Right atrium auricular region (tissue), 2 donors: ENCODE measurements at regions not wholly inside any gene's neighbourhood (a gene's known extent, or its start where the extent isn't known, plus 50 kb on each side); places are given as distances from the start of the nearest gene placed in this dataset.

Experiments
- DNase-seq: peaks from one replicate; pipeline ENCODE4 v3.0.0-alpha.2; 2019; ENCODE audit warnings: low spot score
- H3K27ac ChIP-seq, 2 donors: fragments of 200-600 bp; sonication (generic); 1 replicate in 1 of 2; 2 replicates in 1 of 2; pipeline ENCODE4 v1.5.1; 2016 to 2019
- H3K27me3 ChIP-seq, 2 donors: fragments of 200-600 bp; sonication (generic); one replicate each; pipeline versions ENCODE4 v1.5.1 to v1.6.0; 2017 to 2019
- H3K36me3 ChIP-seq: fragments of 200-600 bp; sonication (generic); one replicate; pipeline ENCODE4 v1.5.1; 2016
- H3K4me1 ChIP-seq, 2 donors: fragments of 200-600 bp; sonication (generic); one replicate each; pipeline versions ENCODE4 v1.5.1 to v1.6.0; 2017 to 2019
- H3K4me3 ChIP-seq, 2 donors: fragments of 200-600 bp; sonication (generic); 1 replicate in 1 of 2; 2 replicates in 1 of 2; pipeline ENCODE4 v1.5.1; 2017 to 2019; ENCODE audit warnings: mild to moderate bottlenecking in 1 of 2, moderate library complexity in 1 of 2
- H3K9me3 ChIP-seq, 2 donors: fragments of 200-600 bp; sonication (generic); one replicate each; pipeline ENCODE4 v1.5.1; 2019
- TF ChIP-seq, protein P1 (sequence below), 2 donors: fragments of 200-600 bp; sonication (generic); IDR thresholded peaks; one replicate each; pipeline ENCODE4 v1.5.1; 2019; ENCODE audit warnings: antibody characterized with exemption in 2 of 2

DNA sequence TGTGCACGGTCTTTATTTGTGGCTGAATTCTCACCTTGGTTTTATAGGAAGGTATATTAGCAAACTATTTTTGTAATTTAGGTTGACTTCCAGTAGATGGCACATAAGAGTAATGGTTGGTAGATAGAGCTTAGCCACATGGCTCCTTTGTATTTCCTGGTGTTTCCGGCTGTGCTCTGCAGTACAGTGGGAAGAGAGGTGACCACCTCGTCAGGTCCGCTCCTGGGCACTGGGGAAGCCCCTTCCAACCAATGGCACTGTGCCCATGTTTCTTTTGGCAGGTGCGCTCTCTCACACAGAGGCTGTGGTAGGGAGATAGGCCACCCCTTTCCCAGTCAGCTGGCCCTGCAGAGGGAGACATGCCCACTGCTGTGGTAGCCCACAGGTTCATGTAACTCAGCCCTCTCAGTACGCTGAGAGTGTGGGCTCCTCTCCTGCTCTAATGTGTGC lies 74.3 kb upstream of the ATP12A start:
- Histone ChIP-seq H3K27ac (no peak overlapping the region), H3K4me3 (no peak overlapping the region), H3K9me3 (peaks cover 0 to 14% of the 10 kb centered on the region in 2 donors), H3K27me3 (no peaks in the 10 kb centered on the region), H3K4me1 (no peaks in the 10 kb centered on the region), H3K36me3 (no peaks in the 10 kb centered on the region)
- TF ChIP-seq, protein P1, sequence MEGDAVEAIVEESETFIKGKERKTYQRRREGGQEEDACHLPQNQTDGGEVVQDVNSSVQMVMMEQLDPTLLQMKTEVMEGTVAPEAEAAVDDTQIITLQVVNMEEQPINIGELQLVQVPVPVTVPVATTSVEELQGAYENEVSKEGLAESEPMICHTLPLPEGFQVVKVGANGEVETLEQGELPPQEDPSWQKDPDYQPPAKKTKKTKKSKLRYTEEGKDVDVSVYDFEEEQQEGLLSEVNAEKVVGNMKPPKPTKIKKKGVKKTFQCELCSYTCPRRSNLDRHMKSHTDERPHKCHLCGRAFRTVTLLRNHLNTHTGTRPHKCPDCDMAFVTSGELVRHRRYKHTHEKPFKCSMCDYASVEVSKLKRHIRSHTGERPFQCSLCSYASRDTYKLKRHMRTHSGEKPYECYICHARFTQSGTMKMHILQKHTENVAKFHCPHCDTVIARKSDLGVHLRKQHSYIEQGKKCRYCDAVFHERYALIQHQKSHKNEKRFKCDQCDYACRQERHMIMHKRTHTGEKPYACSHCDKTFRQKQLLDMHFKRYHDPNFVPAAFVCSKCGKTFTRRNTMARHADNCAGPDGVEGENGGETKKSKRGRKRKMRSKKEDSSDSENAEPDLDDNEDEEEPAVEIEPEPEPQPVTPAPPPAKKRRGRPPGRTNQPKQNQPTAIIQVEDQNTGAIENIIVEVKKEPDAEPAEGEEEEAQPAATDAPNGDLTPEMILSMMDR (IDR thresholded peaks at IDR 0.05), result no peak
- no peak for DNase-seq

DNA sequence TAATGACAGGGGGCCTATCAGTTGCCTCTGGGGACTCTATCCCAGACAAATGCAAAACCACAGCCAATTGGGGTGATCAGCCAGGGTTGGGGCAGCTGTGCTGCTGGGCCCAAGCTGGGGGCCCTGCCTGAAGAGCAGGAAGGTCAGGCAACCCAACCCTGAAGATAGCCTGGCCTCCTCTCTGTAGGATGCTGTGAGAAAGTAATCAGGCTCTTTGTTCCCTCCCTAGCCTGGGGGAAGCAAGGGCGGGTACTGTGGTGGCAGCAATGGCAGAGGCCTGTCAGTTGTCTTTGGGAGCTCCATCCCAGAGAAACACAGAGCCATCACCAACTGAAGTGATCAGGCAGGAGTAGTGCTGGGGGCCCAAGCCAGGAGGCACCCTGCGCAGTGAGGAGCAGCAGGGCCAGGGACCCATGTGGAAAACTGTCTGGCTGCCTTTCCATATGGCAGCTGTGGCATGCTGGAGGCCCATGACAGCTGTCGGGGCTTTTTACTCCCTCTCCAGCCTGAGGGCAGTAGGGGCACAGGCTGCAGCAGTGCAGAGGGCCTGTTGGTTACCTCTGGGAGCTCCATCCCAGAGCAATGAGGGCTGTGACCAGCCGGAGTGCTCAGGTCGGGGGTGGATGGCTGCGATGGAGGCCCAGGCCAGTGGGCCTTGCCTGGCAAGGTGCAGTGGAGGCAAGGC lies 73.6 kb upstream of the ATP12A start:
- DNase-seq, result no peak
- no peak overlapping the region for H3K4me3 ChIP-seq
- TF ChIP-seq, protein P1 (IDR thresholded peaks at IDR 0.05), result no peak
- no peaks in the 10 kb centered on the region for H3K36me3 ChIP-seq
- no peak overlapping the region for H3K27ac ChIP-seq
- H3K27me3 ChIP-seq, result no peaks in the 10 kb centered on the region
- H3K9me3 ChIP-seq, result peaks cover 0 to 14% of the 10 kb centered on the region in 2 donors
- no peaks in the 10 kb centered on the region for H3K4me1 ChIP-seq

DNA sequence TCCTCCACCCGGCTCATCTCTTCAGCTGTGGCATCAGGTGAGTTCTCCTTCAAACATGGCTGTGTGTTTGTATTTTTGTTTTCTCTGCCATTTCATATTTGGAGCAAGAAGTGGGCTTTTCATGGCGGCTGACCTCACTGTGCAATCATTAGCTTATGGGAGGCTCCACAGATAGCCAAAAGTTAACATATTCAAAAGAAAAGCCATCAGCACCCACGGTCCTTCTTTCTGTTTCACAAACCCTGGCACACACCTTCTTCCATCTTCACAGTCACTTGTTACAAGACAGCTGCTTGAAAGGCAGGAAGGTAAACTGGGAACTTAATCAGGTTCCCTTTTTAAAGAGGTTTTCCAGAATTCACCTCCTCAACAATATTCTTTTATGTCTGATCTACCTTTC lies 69.3 kb upstream of the ATP12A start:
- no peak for DNase-seq
- H3K4me1 ChIP-seq, result no peaks in the 10 kb centered on the region
- TF ChIP-seq, protein P1 (IDR thresholded peaks at IDR 0.05), result no peak
- no peaks in the 10 kb centered on the region for H3K27me3 ChIP-seq
- H3K27ac ChIP-seq, result no peak overlapping the region
- H3K4me3 ChIP-seq, result no peak overlapping the region
- no peaks in the 10 kb centered on the region for H3K36me3 ChIP-seq
- H3K9me3 ChIP-seq, result no peaks in the 10 kb centered on the region

DNA sequence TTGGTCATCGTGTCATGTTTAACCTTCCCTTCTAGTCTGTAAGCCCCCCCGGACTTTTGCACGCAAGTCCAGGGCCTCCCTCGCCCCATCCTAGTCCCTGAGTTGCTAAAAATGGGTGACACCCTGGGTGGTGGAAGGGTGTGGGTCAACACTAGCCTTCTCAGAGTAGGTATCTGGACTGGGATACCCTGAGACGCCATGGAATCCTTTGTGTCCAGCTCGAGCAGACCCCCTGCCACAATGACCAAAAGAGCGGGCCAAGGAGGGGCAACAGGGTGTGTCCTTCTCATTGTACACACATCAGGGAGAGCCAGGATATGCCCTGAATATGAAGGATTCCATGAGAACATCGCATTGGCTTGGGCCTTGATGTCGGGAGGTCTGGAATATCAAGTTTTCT lies 67.5 kb upstream of the ATP12A start:
- no peak overlapping the region for H3K4me3 ChIP-seq
- H3K27ac ChIP-seq, result no peak overlapping the region
- no peaks in the 10 kb centered on the region for H3K36me3 ChIP-seq
- no peaks in the 10 kb centered on the region for H3K27me3 ChIP-seq
- TF ChIP-seq, protein P1 (IDR thresholded peaks at IDR 0.05), result no peak
- no peaks in the 10 kb centered on the region for H3K9me3 ChIP-seq
- no peak for DNase-seq
- H3K4me1 ChIP-seq, result no peaks in the 10 kb centered on the region

DNA sequence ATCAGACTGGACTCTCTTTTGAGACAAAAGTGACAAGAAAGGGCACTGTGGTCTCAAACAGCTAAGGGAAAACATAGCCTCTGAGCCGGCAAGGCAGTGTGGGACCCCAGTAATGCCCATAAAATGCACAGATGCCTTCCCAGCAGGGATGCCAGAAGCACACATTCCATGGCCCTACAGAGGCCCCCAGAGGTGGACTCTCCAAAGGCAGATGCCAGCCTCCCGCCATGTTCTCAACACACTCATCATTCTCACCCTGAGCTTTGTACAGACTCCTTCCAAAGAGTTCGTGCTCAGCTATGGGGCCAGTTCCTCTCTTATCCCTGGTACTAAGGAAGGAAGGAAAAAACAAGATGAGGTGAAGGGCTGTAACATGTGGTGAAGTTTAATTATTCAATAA lies 67.1 kb upstream of the ATP12A start:
- Histone ChIP-seq H3K27ac (no peak overlapping the region), H3K4me3 (no peak overlapping the region), H3K9me3 (no peaks in the 10 kb centered on the region), H3K36me3 (no peaks in the 10 kb centered on the region), H3K4me1 (no peaks in the 10 kb centered on the region), H3K27me3 (no peaks in the 10 kb centered on the region)
- TF ChIP-seq, protein P1 (IDR thresholded peaks at IDR 0.05), result no peak
- DNase-seq, result no peak

DNA sequence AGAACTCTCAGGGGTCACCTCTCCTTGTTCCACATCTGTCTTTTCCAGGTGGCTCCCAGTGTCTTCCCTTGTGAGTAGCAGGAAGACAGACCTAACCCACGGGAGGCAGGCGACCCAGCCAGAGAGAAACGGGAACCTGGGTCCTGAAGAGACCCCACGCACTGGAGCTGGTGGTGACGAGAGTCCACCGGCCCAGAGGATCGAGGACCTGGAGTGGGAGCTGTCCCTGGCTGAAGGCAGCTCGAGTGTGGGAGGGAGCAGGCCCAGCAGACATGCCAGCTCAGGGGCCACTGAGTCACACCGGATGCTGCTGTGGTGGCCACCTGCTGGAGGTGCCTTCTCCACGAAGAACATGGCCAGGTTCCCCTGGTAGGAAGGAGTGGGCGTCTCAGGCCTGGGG lies 66.5 kb upstream of the ATP12A start:
- Histone ChIP-seq H3K27me3 (no peaks in the 10 kb centered on the region), H3K36me3 (no peaks in the 10 kb centered on the region), H3K4me1 (no peaks in the 10 kb centered on the region), H3K9me3 (no peaks in the 10 kb centered on the region), H3K27ac (no peak overlapping the region), H3K4me3 (no peak overlapping the region)
- DNase-seq, result peak; percentile 40
- TF ChIP-seq, protein P1 (IDR thresholded peaks at IDR 0.05), result no peak
